ENCODE measurements at regions not wholly inside any gene's neighbourhood (a gene's known extent, or its start where the extent isn't known, plus 50 kb on each side); places are given as distances from the start of the nearest gene placed in this dataset.
"Not testable (repeated sequence)": the region's sequence is repeated elsewhere in the genome, so short reads cannot be mapped to it uniquely, and the experiment has no call there.

DNA sequence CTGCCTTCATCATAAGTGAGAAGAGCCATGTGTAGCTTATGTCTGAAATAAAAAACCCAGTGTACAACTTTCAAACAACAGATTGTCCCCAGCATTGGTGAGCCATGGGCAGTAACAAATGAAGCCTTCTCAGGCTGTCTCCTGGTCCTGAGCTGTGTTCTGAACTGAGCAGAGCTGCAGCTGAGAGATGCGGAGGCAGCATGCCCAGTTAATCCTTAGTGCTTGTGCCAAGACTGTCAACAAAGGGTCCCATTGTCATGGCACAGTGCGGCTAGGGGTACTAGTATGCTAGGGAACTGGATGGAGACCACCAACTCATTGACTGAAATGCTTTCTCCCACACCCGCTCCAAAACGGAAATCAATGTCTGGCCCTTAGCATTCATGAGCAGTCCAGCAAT is 154.3 kb downstream of the RMST start:
- DNase-seq: no peak

DNA sequence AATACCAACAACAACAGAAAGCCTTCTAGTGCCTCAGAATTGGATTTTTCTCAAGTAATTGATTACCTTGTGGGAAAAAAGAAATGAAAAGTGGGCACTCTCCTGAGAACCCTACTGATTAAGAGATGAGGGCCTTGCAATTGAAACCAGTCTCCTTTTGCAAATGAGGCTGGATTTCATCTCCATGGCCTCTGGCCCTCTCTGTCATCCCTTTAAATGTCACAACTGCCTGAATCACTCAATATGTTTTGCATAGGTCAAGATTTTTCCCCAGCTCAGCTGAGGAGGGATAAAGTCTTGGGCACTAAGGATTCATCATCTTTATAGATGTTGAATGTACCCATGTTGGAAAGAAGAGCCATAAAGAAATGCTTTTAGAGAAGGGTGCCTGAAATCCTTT is 166.4 kb downstream of the RMST start:
- DNase-seq: no peak

DNA sequence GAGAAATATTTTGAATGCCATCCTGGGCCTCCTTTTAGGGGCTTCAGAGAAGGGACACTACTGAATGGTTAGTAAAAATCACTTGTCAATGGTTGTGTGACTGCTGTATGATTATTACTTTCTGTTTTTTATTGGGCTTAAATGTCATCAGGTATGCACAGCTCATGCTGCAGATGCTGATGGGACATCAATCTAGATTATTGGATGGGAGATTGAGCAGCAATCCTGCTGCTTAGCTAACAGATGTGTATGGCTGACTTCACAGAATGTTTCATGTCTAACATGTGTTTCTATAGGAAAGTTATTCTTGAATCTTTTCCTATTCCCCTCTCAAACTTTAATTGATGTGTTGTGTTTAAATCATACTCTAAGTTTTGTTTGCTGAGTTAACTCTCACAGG is 166.8 kb downstream of the RMST start:
- no peak for DNase-seq

DNA sequence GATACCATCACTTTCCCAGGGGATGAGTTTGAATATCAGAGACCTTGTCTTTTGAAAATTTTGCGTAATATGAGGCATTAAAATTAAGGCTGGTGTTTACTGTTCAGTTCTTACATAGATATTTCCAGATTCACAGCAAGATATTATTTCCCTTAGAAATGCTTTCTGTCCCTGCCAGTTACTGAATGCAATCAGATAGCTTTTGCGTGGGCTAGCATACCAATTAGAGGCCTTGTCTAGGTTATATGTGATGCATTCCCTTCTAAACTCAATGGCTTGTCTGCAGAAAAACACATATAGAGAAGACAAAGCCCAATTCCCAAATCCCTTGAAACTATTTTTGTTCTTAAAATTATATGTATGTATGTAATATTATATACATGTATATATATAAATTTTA is 167.8 kb downstream of the RMST start:
- DNase-seq: no peak

DNA sequence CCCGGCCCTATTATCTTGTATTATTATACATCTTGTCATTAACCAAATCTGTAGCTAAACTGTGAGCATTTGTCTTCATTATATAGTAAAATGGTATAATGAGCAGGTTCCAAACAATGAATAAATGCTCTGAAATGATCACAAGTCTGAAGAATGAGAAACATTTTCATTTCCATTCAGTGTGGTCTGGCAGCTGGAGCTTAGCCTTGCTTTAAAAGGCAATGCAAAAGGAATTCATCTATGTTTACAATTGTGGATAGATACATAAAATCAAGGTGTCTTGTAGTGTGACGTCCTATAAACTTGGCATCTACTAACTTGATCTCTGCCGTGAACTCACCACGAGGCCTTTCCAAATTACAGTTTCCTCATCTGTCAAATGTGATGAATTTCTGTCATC is 168.3 kb downstream of the RMST start:
- DNase-seq: no peak

DNA sequence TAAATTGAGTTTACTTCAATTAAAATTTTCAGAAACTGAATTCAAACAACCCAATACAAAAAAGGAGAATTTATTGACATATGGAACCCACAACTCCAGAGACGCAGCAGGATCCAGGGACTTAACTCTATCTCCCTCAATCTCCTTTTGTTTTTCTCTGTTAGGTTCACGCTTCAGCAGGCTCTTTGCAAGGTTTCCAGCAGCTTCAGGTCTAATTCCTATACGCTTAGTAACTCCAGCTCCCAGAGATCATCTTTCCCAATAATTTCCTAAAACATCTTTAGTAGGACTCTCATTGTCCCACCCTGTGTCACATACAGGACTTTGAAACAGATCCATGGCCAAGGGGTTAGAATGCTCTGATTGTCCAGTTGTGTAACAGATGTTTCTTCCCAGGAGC is 175.2 kb downstream of the RMST start:
- no peak for DNase-seq

DNA sequence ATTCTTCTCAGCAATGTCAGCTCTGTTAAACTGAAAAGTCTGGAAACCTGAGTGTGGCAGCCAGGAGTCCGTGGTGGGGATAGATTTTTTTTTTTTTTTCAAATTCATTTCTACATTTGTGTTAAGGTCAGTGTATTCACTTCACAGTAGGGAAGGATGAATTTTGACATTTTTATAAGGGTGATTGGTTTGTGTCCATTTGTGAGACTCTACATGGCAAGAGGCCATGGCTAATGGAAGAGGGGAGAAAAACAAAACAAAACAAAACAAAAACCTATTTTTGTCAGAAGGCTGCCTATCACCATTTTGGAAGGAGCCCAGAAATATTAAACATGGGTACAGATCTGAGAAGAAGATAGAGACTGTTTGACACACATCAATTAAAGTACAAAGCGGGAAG is 176.1 kb downstream of the RMST start:
- DNase-seq: no peak

DNA sequence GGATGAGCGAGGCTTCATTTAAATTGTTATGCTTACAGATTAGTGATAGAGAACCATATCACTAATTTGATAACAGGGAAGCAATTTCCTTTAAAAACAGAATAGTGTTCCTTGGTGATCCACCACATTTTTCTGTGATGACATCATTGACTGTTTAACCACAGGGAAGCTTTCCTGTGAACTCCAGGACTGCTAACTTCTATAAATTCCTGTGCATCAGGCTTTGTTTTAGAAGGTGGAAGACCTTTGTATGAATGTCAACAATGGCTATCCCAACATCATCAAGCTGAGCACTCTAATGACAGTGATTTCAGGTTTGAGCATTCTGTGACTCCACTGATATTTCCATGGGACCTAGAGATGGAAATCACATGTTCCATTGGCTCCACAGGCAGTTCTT is 177.1 kb downstream of the RMST start:
- DNase-seq: no peak

DNA sequence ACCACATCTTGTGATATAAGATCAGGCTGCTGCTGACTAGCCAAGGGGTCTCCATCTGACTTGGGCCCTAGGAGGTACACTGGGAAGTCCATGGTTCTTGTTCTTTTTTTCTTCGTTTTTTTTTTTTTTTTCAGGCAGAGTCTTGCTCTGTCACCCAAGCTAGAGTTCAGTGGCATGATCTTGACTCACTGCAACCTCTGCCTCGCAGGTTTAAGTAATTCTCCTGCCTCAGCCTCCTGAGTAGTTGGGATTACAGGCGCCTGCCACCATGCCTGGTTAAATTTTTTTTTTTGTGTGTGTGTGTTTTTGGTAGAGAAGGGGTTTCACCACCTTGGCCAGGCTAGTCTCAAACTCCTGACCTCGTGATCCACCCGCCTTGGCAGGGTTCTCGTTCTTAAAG is 178.2 kb downstream of the RMST start:
- no peak for DNase-seq

DNA sequence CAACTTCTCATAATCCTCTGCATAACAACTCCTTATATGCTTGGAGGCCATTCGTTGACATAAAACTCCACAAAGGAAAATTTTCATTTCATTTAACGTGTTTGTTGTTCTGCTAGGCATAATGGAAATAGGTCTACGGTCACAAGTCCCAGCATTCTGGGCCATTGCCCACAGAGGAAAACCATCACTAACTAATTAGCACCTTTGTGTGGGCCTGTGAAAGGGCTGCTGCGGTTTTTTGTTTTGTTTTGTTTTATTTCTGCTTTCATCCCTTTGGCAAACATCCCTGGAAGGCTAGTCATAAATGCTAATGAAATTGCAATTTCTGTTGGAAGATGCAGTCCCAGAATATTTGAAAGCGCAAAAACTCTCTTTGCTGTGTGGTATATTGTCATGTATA is 180.3 kb downstream of the RMST start:
- DNase-seq: no peak

DNA sequence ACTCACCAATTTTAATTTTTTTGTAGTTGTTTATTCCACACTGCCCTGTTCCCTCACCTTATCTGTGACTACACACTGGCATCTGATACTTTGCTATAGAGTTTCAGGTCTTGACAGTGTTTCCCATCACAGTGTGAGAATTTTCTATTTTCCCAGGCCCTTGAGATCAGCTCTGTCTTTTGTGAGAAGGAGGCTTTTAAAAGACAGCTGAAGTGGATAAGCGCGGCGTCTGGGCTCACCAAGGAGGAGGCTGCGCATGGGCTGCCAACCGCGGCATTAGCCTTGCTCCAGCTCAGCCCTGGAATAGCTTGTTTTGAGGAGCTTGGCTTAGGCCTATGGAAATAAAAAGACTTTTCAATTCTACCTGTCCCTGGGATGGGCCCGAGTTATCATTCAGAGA is 181.3 kb downstream of the RMST start:
- DNase-seq: no peak

DNA sequence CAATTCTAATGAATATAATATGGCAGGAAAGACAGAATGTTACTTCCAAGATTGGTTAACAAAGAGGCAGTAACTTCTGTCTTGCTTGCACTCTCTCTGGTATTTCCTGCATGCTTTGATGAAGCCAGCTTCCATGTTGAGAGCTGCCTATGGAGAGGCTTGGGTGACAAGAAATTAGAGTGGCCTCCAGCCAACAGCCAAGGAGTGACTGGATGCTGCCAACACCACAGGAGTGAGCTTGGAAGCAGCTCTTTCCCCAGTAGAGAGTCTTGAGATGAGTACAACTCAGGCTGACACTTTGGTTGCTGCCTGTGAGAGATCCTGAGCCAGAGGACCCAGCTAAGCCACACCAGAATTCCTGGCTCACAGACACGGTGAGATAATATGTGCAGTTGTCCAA is 183.1 kb downstream of the RMST start:
- DNase-seq: no peak

DNA sequence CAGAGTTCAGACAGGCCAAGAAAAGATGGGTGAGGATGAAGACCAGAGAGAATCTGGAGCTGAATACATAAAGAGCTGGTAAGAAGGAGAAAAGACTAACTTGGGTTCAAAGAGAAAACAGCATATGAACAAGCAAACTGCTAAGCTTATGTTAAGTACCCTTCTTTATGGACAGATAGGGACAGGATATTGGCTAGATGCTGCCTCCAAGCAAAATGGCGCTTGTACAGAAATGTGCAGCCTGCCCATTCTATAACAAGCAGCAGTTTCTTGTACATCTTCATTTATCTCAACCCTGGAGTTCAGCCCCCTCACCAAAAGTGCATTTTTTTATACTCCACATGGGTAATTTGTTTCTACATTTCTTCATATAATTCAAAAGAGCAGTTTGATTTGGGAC is 184.5 kb downstream of the RMST start:
- no peak for DNase-seq

DNA sequence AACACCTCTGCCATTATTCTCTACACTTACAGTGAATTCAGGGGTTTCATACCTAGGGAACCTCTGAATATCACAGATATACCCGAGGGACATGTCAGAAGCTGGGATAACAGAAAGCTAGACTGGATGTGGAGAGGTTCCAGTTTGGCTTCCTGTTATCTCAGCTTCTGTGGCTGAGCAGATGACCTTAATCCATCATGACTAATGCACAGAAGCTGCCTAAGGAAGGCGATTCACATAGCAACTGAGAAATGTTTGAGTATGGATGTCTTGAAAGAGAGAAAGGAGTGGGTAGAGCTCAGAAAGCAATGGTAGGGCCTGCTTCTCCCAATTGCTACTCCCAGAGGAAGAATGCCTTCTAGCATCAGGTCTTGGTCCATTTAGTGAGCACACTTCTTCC is 187.6 kb downstream of the RMST start:
- no peak for DNase-seq

DNA sequence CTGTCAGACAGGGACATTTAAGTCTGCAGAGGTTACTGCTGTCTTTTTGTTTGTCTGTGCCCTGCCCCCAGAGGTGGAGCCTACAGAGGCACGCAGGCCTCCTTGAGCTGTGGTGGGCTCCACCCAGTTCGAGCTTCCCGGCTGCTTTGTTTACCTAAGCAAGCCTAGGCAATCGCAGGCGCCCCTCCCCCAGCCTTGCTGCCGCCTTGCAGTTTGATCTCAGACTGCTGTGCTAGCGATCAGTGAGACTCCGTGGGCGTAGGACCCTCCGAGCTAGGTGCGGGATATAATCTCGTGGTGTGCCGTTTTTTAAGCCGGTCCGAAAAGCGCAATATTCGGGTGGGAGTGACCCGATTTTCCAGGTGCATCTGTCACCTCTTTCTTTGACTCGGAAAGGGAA is 193.9 kb downstream of the RMST start:
- DNase-seq: not testable (repeated sequence)

DNA sequence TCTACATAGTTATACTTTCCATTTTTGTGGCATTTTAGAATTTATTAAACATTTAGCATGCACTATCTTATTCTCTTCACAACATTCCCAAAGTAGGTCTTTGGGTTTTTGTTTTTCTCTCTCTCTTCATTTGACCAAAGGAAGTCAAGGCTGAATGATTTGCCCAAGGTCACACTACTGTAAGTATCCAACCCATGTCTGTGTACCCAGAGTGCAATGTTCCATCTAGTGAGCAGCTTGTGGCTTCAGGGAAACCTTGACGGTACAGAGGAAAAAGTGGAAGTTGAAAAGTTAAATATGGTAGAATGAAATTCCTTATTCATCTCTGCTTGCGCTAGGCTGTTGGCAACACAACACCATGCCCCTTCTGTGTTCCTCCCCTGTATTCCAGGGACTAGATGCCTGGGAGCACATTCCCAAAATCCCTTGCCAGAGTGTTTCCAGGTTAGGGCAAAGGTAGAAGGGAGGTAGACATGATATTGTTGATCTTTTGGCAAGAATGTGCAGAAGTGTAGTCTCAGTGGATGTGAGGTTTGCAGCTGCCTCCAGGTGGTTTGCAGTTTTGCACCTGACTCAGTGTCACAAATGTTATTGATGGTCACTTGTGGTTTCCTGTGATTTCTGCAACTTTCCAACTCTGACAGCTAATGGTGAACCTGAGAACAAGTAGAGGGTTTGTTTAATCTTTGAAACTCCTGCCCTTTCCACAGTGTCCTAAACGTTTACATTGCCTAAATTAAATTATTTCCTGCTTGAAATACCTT is 196.7 kb downstream of the RMST start:
- no peak for DNase-seq

DNA sequence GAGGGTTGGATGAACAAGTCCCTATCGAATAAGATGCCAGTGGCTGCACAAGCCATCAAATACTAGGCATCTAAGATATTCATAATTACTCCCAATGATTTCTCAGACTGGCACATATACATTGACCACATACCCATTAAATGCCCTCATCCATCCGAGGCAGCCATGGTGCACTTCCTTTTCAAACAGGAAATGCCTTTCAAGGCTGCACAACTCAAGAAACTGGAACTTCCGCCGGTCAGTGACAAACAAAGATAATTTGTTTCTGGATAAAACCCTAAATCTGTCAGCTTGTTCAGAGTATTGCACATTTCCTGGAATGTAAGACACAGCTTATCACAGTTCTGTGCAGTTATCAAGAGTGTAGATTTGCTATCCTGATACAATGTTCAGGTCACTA is 203.7 kb downstream of the RMST start:
- no peak for DNase-seq

DNA sequence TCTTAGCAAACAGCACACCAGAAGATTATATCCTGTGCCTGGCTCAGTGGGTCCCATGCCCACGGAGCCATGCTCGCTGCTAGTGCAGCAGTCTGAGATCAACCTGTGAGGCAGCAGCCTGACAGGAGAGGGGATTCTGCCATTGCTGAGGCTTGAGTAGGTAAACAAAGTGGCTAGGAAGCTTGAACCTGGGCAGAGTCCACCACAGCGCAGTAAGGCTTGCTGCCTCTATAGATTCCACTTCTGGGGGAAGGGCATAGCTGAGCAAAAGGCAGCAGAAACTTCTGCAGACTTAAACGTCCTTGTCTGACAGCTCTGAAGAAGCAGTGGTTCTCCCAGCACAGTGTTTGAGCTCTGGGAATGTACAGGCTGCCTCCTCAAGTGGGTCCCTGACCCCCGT is 210.3 kb downstream of the RMST start:
- no peak for DNase-seq

DNA sequence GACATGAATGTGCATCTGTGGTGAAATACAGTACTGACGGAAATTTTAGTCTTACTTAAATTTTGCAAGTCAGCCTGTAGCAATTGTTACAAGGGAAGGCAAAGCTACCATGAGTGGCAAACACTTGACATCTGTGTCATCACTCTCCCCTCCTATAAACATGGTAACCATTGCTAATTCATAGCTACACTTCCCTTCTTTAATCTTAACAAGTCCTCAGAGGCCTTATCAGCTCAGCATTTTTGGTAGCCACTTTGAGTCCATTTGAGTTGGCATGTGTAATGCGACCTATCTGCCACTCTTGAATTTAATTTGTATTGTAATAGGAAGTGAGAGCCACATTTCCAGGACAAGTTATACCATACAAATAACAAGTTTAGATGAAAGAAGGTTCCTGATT is 218.1 kb downstream of the RMST start:
- DNase-seq: no peak

DNA sequence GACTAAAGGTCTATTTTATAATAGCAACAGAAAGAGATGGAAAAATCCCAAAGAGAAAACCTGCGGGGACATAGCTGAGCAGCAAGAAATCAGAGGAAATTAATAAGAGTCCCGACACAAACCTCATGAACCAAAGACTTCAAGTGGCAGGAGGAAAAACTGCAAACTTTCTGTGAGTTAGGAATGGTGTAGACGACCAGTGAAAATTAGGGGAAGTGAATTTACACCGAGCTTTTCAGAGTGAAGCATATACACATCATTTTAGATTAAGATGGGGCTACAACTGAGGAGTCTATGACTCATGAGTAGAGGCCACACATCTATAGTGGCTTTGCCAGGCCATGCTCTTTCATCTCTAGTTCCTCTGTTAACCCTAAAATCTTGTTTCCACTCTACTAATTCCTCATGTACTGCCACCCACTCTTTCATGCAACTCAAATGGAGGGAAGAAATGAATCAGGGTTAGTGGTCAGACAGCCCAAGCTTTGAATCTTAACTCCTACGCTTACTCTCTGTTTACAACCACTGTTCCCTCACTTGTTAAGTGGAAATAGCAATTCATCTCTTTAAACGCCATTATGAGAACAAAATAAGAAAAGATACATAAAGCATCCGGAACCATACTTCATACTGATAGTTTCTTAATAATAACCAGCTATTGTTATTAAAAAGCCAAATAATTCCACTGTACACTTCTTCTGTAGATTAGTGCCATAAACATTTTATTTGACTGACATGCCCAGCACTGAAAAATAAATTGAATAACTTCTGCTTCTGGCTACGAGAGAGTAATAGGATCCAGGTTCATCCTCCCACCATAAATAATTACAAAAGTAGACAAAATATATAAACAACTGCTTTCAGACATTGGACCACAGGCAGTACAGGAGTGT is 219.3 kb downstream of the RMST start:
- no peak for DNase-seq

DNA sequence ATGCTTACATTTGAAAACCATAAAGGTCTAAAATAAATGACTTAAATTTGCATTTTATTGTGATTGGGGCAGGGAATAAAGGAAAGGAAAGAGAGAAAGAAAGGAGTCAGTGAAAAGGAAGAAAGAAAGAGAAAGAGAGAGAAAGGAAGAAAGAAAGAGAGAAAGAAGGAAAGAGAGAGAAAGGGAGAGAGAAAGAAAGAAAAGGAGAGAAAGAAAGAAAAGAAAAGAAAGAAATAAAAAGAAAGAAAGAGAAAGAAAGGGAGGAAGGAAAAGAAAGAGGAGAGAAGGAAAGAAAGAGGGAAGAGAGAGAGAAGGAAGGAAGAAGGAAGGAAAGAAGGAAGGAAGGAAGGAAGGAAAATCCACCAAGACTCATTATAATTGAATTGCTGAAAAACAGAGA is 222.8 kb downstream of the RMST start:
- DNase-seq: no peak

DNA sequence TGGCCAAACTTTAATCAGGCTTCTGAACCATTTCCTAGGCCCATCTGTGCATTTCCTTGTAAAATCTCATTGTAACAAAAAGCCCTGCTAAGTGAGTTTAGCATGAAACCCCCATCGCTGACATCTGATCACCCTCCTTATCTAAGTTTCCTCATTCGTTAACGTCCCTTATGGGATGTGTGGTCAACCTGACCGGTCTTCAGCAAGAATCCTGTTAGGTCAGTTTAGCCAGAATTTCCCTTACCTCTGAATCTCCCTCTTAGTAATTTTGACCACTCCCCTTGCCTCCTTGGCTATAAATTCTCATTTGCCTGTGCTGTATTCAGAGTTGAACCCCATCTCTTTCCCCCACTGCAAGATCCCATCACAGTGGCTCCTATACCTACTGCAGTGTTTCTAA is 239.3 kb downstream of the RMST start:
- no peak for DNase-seq

DNA sequence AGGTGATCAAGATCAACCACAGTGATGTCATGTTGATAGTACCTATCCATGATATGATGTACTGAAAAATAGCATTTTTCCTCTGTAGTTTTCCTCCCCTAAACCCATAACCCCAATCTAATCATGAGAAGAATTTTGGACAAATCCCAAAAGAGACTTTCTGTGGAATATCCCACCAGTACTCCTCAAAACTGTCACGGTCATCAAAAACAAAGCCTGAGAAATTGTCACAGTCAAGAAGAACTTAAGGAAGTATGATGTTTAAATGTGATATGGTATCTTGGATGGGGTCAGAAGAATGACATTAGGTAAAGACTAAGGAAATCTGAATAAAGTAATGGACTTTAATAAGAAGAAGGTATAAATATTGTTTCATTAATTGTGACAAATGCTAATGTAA is 248.8 kb downstream of the RMST start:
- no peak for DNase-seq

DNA sequence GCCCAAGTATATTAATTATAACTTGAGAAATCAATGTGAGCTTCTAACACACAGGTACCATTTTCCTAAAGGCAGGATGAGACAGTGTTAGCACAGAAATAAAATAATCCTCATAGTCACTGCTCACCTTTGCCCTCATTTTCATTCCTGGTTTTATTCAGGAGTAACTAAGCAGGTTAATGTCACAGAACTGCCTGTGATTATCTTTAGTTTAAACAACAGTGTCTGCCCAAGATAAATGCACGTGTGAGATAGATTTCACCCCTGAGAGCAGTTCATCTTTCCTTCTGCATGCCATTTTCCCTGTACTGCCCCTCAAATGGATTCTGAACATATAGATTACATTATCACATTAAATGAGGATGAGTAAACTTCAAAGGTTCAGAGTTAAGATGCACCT is 250.7 kb downstream of the RMST start:
- no peak for DNase-seq

DNA sequence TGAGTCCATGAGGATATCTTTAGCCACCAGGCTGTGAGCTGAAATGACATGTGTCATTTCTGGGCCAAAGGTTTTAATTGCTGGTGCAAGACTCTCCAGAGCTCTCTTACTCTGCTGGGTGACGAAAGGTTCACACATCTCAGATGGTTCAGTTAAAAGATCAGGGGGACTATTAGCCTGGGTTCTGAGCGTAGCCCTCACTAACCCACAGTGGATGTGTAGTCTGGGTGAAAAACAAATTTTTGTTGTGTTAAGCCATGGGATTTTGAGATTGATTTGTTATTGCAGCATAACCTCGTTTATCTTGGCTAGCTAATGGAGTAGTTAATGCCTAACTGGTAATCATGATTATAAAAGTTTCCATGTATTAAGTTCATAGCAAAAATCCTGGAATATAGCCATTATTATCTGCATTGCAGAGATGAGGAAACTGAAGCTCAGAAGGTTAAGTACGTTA is 251.5 kb downstream of the RMST start:
- no peak for DNase-seq

All from activated CD4-positive, CD25-positive, alpha-beta regulatory T cell treated with anti-CD3 and anti-CD28 coated beads, Interleukin-2, amount 50 U/mL, for 72 hours (primary cell).